ENCODE measurements at regions not wholly inside any gene's neighbourhood (a gene's known extent, or its start where the extent isn't known, plus 50 kb on each side); places are given as distances from the start of the nearest gene placed in this dataset.

DNA sequence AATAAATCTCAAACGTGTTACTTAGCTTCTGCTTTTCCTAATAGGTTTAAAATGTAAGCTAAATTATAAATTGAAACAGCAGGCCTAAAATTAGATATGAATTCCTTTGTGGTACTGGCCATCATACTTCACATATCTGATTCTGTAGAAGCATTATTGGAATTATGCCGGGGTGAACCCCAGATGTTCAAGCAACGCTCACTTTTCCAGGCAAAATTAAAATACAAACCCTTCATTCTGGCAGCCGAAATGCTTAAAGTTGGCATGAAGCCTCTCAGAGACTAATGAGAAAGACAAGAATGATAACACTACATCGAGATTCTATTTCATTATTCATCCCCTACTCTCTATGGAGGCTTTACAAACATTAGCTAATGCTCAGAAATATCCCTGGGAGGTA lies 1352.7 kb upstream of the ADGRL2 start:
- no peak for DNase-seq
- H3K36me3 Mint-ChIP-seq (ENCODE audit: low read depth): no peaks in the 10 kb centered on the region
- no peaks in the 10 kb centered on the region for H3K4me1 Mint-ChIP-seq
- H3K4me3 Mint-ChIP-seq: no peak overlapping the region
- no peaks in the 10 kb centered on the region for H3K27me3 Mint-ChIP-seq
- ChIA-PET POLR2A (no interaction called here), CTCF (no interaction called here)
- no peak overlapping the region for H3K27ac Mint-ChIP-seq
- intact Hi-C loops (cut with micrococcal nuclease): no loop called here
- ATAC-seq (ENCODE audit: low read depth): no peak
- no peaks in the 10 kb centered on the region for H3K9me3 Mint-ChIP-seq
- TF ChIP-seq, protein P1, sequence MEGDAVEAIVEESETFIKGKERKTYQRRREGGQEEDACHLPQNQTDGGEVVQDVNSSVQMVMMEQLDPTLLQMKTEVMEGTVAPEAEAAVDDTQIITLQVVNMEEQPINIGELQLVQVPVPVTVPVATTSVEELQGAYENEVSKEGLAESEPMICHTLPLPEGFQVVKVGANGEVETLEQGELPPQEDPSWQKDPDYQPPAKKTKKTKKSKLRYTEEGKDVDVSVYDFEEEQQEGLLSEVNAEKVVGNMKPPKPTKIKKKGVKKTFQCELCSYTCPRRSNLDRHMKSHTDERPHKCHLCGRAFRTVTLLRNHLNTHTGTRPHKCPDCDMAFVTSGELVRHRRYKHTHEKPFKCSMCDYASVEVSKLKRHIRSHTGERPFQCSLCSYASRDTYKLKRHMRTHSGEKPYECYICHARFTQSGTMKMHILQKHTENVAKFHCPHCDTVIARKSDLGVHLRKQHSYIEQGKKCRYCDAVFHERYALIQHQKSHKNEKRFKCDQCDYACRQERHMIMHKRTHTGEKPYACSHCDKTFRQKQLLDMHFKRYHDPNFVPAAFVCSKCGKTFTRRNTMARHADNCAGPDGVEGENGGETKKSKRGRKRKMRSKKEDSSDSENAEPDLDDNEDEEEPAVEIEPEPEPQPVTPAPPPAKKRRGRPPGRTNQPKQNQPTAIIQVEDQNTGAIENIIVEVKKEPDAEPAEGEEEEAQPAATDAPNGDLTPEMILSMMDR (IDR thresholded peaks at IDR 0.05): no peak

DNA sequence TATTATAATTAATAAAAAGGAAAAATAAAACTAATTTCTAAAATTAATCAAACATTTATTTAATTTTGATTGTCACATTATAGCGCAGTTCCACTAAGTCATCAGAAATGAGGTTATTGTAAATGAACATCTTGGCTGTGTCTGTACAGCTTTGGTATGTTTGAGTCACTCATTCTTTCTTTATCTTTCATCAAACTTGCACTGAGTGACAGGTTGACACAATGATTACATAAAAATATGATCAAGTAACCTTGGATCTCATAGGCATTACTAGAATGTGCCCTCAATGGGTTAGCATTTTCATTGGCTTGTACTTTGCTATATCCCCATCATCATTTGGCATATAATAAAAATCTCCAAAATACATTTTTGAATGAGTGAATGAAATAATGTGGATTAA lies 1353.2 kb upstream of the ADGRL2 start:
- CTCF ChIA-PET: no interaction called here
- H3K27me3 Mint-ChIP-seq: no peaks in the 10 kb centered on the region
- H3K36me3 Mint-ChIP-seq (ENCODE audit: low read depth): no peaks in the 10 kb centered on the region
- no peaks in the 10 kb centered on the region for H3K9me3 Mint-ChIP-seq
- POLR2A ChIA-PET: no interaction called here
- no peaks in the 10 kb centered on the region for H3K4me1 Mint-ChIP-seq
- TF ChIP-seq, protein P1 (IDR thresholded peaks at IDR 0.05): no peak
- H3K27ac Mint-ChIP-seq: no peak overlapping the region
- no peak for DNase-seq
- no peak for ATAC-seq (ENCODE audit: low read depth)
- intact Hi-C loops (cut with micrococcal nuclease): no loop called here
- no peak overlapping the region for H3K4me3 Mint-ChIP-seq

DNA sequence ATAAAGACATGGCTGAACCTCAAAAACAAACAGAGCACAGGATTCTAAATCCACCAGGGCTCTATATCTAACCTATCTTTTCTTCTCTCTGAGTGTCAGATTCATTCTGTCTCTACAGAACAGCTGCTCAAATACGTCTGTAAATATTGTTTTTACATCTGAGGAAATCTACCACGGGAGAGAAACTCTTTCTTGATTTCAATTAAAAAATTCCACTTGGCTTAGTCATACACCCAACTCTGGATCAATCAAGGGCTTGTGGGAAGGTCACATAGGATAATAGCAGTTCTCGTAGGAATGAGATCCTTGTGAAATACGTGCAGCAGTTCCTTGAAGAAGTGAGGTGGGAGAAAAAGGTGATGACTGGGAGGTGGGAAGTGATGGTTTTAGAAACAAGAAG lies 1355.7 kb upstream of the ADGRL2 start:
- ATAC-seq (ENCODE audit: low read depth) (no peak), DNase-seq (no peak)
- Mint-ChIP-seq H3K4me3 (no peak overlapping the region), H3K27ac (no peak overlapping the region), H3K9me3 (no peaks in the 10 kb centered on the region), H3K27me3 (no peaks in the 10 kb centered on the region), H3K4me1 (no peaks in the 10 kb centered on the region), H3K36me3 (ENCODE audit: low read depth) (no peaks in the 10 kb centered on the region)
- intact Hi-C loops (cut with micrococcal nuclease): no loop called here
- ChIA-PET POLR2A (no interaction called here), CTCF (no interaction called here)
- TF ChIP-seq, protein P1 (IDR thresholded peaks at IDR 0.05): no peak

DNA sequence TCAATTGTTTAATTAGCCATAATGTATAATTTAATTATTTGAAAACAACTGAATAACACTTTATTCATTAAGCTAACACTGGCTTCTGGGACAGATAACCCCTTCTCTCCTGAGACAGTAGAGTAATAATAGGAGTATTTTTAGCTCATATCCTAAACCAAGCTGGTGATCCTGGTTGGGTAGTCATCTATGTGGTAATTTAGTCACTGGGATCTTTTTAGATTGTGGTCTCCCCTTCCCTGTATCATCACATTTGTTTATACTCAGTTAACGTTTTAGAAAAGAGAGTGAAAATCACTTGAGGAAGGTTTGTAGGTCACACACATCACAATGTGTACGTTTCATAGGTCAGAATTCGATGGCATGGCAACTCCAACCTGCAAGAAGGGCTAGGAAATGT lies 1356.6 kb upstream of the ADGRL2 start:
- CTCF ChIA-PET: no interaction called here
- no peak overlapping the region for H3K4me3 Mint-ChIP-seq
- H3K36me3 Mint-ChIP-seq (ENCODE audit: low read depth): no peaks in the 10 kb centered on the region
- no peaks in the 10 kb centered on the region for H3K27me3 Mint-ChIP-seq
- DNase-seq (no peak), ATAC-seq (ENCODE audit: low read depth) (no peak)
- POLR2A ChIA-PET: no interaction called here
- no peak overlapping the region for H3K27ac Mint-ChIP-seq
- TF ChIP-seq, protein P1 (IDR thresholded peaks at IDR 0.05): no peak
- no peaks in the 10 kb centered on the region for H3K4me1 Mint-ChIP-seq
- no peaks in the 10 kb centered on the region for H3K9me3 Mint-ChIP-seq
- intact Hi-C loops (cut with micrococcal nuclease): no loop called here

DNA sequence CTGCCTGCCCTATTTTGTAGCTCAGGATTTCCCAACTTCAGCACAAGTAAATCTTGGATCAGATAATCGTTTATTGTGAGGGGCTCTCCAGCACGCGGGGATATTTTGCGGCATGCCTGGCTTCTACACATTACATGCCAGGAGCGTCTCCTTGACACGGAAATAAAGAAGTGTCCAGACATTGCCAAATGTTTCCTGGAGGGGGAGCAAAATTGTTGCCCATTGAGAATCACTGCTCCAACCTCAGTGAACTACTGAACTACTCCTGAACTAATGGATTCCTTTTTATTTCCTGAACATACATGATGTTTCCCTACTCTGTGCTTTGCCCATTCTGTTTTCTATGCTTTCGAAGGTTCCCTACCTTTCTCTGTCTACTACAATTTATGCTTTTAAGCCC lies 1359.1 kb upstream of the ADGRL2 start:
- DNase-seq (no peak), ATAC-seq (ENCODE audit: low read depth) (no peak)
- TF ChIP-seq, protein P1 (IDR thresholded peaks at IDR 0.05): no peak
- H3K27me3 Mint-ChIP-seq: no peaks in the 10 kb centered on the region
- no peak overlapping the region for H3K4me3 Mint-ChIP-seq
- H3K9me3 Mint-ChIP-seq: no peaks in the 10 kb centered on the region
- H3K27ac Mint-ChIP-seq: no peak overlapping the region
- intact Hi-C loops (cut with micrococcal nuclease): no loop called here
- ChIA-PET POLR2A (no interaction called here), CTCF (no interaction called here)
- H3K36me3 Mint-ChIP-seq (ENCODE audit: low read depth): no peaks in the 10 kb centered on the region
- H3K4me1 Mint-ChIP-seq: no peaks in the 10 kb centered on the region
